GM18520 (cell line): ENCODE measurements at regions not wholly inside any gene's neighbourhood (a gene's known extent, or its start where the extent isn't known, plus 50 kb on each side); places are given as distances from the start of the nearest gene placed in this dataset.

Experiments
- ATAC-seq: cut with Tn5 transposase; IDR thresholded peaks from one replicate; pipeline ENCODE4 v1.9.1; 2021; ENCODE audit not compliant: unreplicated experiment

- no peak for ATAC-seq
Observed at GRCh38 chr2:41378420-41378819, 669.4 kb upstream of the PKDCC start.

- ATAC-seq = no peak
Observed at GRCh38 chr2:41379496-41380221, 668.2 kb upstream of the PKDCC start.

DNA sequence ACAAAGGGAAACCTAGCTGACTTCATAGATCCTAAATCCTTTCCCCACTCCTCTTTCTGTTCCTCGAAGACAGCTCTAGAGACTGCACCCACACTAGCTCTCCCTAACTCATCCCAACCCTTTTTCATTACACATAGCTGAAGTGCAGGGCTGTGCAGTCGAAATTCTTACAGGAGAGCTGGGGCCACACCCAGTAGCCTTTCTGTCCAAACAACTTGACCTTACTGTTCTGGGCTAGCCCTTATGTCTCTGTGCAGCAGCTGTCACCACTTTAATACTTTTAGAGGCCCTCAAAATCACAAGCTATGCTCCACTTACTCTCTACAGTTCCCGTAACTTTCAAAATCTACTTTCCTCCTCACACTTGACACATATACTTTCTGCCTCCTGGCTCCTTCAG, 666.1 kb upstream of the PKDCC start:
- no peak for ATAC-seq

DNA sequence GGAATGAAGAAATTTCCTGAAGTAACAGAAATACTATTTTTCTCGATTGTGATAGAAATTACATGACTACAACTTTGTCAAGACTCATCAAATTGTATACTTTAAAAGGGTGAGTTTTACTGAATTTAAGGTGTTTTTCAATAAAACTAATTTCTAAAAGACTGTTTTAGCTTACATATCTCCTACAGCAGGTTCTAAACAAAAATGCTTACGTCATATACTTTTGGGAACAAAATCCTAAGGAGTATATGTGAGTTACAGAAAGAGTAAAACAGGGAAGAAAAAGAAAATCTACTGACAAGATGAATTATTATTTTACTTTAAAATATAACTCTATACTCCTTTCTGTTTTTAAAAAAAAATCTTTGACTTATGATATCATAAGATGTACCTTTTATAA, 660.3 kb upstream of the PKDCC start:
- no peak for ATAC-seq

DNA sequence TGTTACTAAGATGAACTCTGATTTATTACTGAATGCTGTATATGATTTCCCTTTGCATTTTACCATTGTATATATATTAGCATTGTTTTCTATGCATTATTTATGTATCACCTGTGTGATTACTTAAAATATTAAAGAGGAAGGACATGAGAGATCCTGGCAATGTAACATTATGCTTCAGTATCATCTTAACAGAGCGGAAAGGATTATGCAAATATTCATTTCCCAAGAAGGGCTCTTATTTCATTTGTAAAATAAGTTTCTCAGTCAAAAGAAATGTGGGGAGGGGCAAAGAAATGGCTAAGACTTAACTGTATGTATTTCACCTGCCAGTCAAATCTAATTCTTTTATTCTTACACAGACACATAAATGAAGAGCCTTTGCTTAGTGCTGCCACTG, 654.2 kb upstream of the PKDCC start:
- no peak for ATAC-seq

- no peak for ATAC-seq
Observed at GRCh38 chr2:41394541-41394940, 653.3 kb upstream of the PKDCC start.

GRCh38 chr2:41395692-41396091, 652.1 kb upstream of the PKDCC start:
- no peak for ATAC-seq

DNA sequence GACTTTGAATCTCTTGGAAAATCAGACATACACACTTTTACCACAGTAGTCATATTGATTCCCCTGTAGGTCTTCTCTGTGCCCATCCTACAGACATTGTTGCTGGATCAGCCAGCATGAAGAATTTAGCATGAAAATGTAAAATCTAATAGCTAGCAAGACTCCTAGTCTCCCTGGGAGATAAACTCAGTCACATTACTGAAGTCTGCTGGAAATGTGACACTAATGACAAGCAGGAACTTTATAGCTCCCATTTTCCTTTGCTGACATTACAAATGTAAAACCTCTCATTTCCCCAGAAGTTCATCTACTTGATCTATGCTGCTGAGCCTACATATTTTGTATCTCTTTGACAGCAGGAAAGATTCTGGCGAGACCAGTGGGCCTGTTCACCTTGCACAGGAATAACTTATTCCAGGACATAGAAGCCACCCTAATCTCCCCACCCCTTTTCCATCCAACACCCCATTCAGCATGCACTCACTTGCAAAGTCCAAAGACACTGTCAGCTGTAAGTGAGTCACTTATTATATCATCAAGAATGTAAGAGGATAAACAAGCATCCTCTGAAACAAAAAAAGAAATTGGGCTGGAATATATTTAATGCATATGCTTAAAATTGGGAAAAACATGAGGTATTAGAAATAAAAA, 648.3 kb upstream of the PKDCC start:
- ATAC-seq = no peak

DNA sequence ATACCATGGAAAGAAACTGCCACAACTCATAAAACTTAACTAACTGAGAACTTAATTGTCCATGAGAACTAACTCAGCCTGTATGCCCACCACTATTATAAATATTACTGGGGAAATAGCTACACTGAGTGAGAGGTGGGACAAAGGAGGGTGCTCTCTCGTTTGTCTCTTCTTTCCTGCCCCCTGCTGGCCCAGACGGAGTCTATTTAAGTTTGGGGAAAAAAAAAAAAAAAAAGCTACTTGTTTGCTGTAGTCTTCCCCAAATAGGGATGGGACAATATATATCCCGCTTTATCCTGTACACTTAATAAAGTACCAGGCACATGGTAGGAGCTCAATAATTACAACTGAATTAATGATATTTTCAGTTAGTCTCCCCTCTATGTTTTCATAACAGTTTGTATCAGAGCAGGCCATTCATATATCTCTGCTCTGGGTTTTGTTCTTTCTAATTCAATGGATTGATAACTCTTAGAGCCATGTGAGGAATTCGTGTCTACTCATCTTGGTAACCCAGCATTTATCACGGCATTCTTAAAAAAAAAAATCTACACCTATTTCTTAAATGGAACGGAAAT, 647.6 kb upstream of the PKDCC start:
- no peak for ATAC-seq

DNA sequence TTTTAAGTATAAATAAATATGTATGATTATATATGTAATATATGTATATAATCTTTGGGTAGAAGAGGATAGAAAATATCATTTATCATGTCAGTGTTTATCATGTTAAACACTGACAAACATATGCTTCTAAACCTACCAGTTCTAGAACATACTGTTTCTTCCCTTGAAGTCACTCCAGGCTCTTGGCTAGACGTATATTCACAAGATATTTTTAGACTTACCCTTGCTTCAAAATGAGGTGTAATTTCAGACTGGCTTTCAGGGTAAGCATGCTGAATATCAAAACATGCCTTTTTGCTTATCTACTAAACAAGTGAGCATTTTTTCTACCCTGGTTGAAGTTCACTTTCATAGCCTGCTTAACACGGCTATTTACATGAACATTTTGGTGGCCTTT, 642.4 kb upstream of the PKDCC start:
- ATAC-seq = no peak

DNA sequence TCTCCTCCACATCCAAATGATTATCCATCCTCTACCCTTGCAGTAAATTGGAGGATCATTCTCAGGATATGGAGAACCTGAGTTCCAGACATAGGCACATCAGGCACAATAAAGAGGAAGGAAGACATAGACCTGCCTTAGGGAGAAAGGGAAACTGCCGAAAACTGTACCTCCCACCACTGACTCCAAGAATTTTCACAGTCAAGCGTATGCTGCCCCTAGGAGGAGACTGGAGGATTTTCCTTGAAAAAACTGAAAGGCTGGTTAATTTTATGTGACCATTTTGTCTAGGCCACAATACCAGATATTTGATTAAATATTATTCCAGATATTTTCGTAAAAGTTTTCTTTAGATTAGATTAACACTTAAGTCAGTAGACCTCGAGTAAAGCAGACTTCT, 638.5 kb upstream of the PKDCC start:
- no peak for ATAC-seq

GRCh38 chr2:41410011-41410410, 637.8 kb upstream of the PKDCC start:
- ATAC-seq = no peak

GRCh38 chr2:41413813-41414485, 633.9 kb upstream of the PKDCC start:
- ATAC-seq = no peak

DNA sequence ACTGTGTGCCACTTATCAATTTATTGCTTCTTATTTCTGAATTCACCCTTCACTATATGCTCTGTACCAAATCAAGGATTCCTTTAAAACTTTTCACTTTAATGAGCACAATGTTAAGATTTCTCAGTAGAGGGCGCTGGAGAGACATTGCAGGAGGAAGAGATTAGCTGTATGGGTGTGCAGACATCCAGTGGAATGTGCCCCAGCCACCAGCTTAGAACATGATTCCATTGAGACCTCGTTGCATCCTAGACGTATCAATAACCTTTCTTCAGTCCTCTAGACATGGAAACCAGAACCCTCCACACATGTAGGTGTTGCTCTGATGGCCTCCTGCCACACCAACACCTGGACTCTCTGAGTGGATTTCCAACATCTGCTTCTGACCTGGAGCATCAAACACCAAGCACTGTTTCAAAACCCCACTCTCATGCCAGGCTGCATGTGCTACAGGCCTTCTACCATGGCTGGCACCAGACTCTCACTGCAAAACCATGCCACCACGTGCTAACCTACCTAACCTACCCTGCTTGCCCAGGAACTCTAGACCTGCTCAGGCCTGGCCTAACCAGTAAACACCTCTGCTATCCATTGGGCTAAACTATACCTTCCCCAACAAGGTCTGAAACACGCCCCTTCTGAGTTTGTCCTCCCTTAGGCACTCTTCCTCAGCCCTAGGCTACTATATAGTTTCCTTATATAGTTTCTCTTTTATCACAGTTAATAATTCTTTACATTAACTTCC, 633.2 kb upstream of the PKDCC start:
- ATAC-seq = no peak

DNA sequence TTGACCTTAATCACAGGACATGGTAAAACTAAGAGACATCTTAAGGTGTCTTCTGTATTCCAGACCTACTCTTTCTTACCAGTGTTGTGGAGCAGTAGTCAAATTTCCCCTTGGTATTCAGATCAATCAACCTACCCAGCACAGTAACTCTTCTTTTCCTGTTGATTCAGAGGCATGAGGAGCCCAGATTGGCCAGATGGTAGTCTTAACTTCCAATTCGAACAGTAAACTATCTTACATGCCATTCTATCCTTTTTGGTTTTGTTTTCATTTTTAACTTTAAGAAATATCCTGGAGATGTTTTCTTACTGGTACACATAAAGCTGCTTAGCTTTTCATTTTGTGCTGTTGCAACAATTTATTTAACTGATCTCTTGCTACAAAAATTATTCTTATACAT, 630.3 kb upstream of the PKDCC start:
- no peak for ATAC-seq

GRCh38 chr2:41420219-41420618, 627.6 kb upstream of the PKDCC start:
- no peak for ATAC-seq

- ATAC-seq = no peak
Observed at GRCh38 chr2:41420872-41421271, 626.9 kb upstream of the PKDCC start.

DNA sequence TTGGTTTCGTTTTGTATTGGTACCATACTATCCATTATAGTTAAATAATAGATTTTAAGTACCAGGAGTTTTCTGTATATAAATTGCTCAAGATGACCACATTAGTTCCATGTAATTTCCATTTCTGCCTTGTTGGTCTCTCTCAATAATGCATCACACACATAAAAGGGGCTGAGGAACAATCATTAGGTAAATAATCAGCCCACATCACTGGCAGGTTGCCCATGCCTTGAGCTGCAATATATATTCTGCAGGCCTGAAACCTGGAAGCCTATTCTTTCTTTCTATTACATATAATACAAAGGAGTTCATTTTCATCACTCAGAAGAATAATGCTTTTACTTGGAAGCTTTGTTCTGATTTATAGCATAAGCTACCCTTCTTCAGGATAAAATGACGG, 616.1 kb upstream of the PKDCC start:
- no peak for ATAC-seq

- ATAC-seq = no peak
Observed at GRCh38 chr2:41432459-41432858, 615.4 kb upstream of the PKDCC start.

DNA sequence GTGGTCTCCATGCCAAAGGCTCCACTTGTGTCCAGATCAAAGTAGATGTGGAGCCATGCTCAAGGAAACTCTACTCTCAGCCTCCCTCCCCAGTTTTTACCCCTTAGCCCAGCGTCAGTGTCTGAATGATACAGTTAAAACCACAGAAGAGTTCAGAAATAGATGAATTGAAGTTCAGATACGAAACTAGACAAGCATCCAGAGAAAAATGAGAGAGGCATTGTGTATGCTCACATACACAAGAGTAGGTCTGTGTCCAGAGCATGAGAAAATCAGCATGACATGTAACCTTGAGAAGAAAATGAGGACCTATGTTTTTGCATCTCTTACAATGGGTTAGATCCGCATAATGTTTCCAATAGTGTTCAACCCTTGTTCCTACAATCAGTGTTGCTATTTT, 612.8 kb upstream of the PKDCC start:
- no peak for ATAC-seq

GRCh38 chr2:41441958-41442357, 605.9 kb upstream of the PKDCC start:
- ATAC-seq = no peak
